ENCODE measurements at regions not wholly inside any gene's neighbourhood (a gene's known extent, or its start where the extent isn't known, plus 50 kb on each side); places are given as distances from the start of the nearest gene placed in this dataset.
"Not testable (repeated sequence)": the region's sequence is repeated elsewhere in the genome, so short reads cannot be mapped to it uniquely, and the experiment has no call there.

GRCh38 chr2:67777010-67777409, 285.8 kb downstream of the C1D start:
- TF ChIP-seq CTCF (conservative IDR thresholded peaks at IDR 0.05; ENCODE audit: low read length), result no peak
- no peak for DNase-seq (ENCODE audit: low read depth)
- no peak overlapping the region for H3K4me3 ChIP-seq (ENCODE audit: low read length)

GRCh38 chr2:67777836-67778429, 284.9 kb downstream of the C1D start:
- no peak for TF ChIP-seq CTCF (conservative IDR thresholded peaks at IDR 0.05; ENCODE audit: low read length)
- no peak for DNase-seq (ENCODE audit: low read depth)
- no peak overlapping the region for H3K4me3 ChIP-seq (ENCODE audit: low read length)

DNA sequence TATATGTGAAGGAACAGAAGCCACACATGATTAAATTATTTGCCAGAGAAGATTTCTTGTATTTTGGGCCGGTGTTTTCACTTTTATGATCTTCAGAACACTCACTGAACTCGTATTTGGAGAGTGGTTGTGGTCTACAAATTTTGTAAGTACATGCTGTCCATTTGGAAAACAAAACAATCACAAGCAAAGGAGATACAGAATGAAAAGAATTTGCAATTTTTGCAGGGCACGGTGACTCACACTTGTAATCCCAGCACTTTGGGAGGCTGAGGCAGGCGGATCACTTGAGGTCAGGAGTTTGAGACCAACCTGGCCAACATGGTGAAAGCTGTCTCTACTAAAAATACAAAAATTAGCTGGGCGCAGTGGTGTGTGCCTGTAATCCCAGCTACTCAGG, 282.0 kb downstream of the C1D start:
- not testable (repeated sequence) for H3K4me3 ChIP-seq (ENCODE audit: low read length)
- peak; percentile 53 for DNase-seq (ENCODE audit: low read depth)

GRCh38 chr2:67782443-67782842, 280.4 kb downstream of the C1D start:
- peak; percentile 16 for DNase-seq (ENCODE audit: low read depth)
- no peak for TF ChIP-seq CTCF (conservative IDR thresholded peaks at IDR 0.05; ENCODE audit: low read length)
- H3K4me3 ChIP-seq (ENCODE audit: low read length), result no peak overlapping the region

DNA sequence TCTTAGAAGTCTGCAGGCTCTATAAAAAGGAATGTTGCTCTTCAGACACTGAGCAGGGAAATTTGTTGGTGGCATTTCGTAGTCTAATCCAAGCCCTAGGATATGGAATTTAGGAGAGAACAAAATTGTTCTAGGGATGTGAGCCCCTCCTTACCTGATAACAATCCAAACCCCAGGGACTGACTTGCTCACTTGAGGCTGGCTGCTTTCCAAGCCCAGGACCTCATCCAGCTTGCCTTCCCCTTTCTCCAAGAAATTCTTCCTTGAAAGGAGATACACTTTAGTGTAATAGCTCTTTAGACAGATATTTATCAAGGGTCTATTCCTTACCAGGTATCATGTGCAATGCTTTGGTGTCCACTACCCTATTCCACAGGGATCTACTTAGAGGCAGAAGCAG, 279.8 kb downstream of the C1D start:
- no peak for DNase-seq (ENCODE audit: low read depth)
- H3K4me3 ChIP-seq (ENCODE audit: low read length), result no peak overlapping the region
- no peak for TF ChIP-seq CTCF (conservative IDR thresholded peaks at IDR 0.05; ENCODE audit: low read length)

DNA sequence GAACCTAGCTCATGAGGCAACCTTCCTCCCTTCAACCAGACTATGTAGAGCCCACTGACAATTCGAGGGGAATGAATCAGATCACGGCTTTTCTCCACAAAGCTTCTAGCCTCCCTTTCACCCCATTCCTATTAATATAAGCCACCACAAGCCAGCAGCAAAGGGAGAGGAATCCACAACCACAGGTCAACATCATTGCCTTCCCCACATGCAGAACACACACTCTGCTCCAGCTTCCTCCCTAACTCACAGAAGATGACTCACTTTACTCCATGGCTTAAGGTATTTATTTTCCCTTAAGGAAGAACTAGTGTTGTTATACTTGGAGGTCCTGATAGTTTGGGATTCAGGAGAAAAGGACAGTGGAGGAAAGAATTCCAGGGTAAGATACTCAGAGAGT, 272.2 kb downstream of the C1D start:
- DNase-seq (ENCODE audit: low read depth), result peak; percentile 68
- no peak for TF ChIP-seq CTCF (conservative IDR thresholded peaks at IDR 0.05; ENCODE audit: low read length)

GRCh38 chr2:67792191-67792590, 270.6 kb downstream of the C1D start:
- no peak overlapping the region for H3K4me3 ChIP-seq (ENCODE audit: low read length)
- DNase-seq (ENCODE audit: low read depth), result no peak
- TF ChIP-seq CTCF (conservative IDR thresholded peaks at IDR 0.05; ENCODE audit: low read length), result no peak

More for the DNA sequence above, 272.2 kb downstream of the C1D start:
- H3K4me3 ChIP-seq (ENCODE audit: low read length), result no peak overlapping the region

DNA sequence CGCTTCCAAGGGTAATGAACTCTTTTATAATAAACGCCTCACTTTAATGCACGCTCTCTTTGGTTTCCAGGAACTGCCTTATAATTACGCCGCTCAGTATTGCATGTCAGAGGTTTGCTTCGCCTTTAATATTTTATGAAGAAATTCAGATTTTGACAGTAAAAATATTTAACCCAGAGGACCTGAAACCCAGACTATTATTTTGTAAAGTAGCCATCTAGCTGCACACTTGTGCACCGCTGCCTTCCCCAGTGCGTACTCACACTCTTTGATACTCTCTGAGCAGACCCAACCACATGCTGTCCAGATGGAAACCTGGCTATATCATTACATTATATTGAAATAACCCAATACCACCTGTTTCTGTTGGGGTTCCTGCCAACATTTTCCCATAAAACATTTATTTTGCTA, 270.1 kb downstream of the C1D start:
- no peak for DNase-seq (ENCODE audit: low read depth)
- no peak for TF ChIP-seq CTCF (conservative IDR thresholded peaks at IDR 0.05; ENCODE audit: low read length)

More for the DNA sequence above, 270.1 kb downstream of the C1D start:
- no peak overlapping the region for H3K4me3 ChIP-seq (ENCODE audit: low read length)
